T-cell (primary cell): ENCODE measurements at regions not wholly inside any gene's neighbourhood (a gene's known extent, or its start where the extent isn't known, plus 50 kb on each side); places are given as distances from the start of the nearest gene placed in this dataset.

Experiments used
- ATAC-seq, 4 experiments: fragments of 200-7000 bp in 3 of 4; fragments of 150-1000 bp in 1 of 4; cut with Tn5 transposase; replicated peaks in 1 of 4; 1 replicate in 3 of 4; 2 replicates in 1 of 4; pipeline ENCODE4 v1.10.0; 2021; ENCODE audit warnings: moderate library complexity in 3 of 4, mild to moderate bottlenecking in 2 of 4, moderate number of reproducible peaks in 1 of 4
- CTCF ChIA-PET, 2 donors: fragments of 300-600 bp; sonication (Branson Sonifier 250); formaldehyde crosslinking; loops; one replicate each; lab custom pipeline; 2022; ENCODE audit warnings: antibody characterized with exemption in 2 of 2; lab: Charles Lee
- POLR2A ChIA-PET, 2 donors: fragments of 300-600 bp; sonication (Branson Sonifier 250); formaldehyde crosslinking; loops; one replicate each; lab custom pipeline; 2022; ENCODE audit warnings: antibody characterized with exemption in 2 of 2; lab: Charles Lee
- DNase-seq, 35 experiments: peaks; one replicate each; pipeline versions ENCODE4 v3.0.0 to v3.0.0-alpha.2; 2013 to 2023
- H3K27ac ChIP-seq: one replicate; pipeline ENCODE4 v1.5.1; 2013; ENCODE audit warnings: low read length
- H3K27me3 ChIP-seq, 2 experiments: replicated peaks in 1 of 2; 1 replicate in 1 of 2; 2 replicates in 1 of 2; pipeline versions ENCODE4 v1.6.1 to v1.7.0; 2013; ENCODE audit warnings: low read length in 1 of 2, mixed read lengths in 1 of 2; ENCODE audit not compliant: control insufficient read depth in 2 of 2, insufficient read depth in 2 of 2; ENCODE audit errors: extremely low read depth in 1 of 2
- H3K36me3 ChIP-seq, 2 donors: 1 replicate in 1 of 2; 2 replicates in 1 of 2; pipeline versions ENCODE4 v1.6.1 to v1.7.0; 2013; ENCODE audit warnings: low read length in 1 of 2; ENCODE audit not compliant: control insufficient read depth in 2 of 2, insufficient read depth in 1 of 2; ENCODE audit errors: extremely low read depth in 1 of 2
- H3K4me1 ChIP-seq, 2 experiments: 1 replicate in 1 of 2; 2 replicates in 1 of 2; pipeline versions ENCODE4 v1.6.1 to v1.7.0; 2013; ENCODE audit warnings: low read length in 2 of 2, mixed read lengths in 1 of 2; ENCODE audit not compliant: insufficient read depth in 2 of 2, control insufficient read depth in 1 of 2; ENCODE audit errors: extremely low read depth in 1 of 2
- H3K4me3 ChIP-seq, 2 donors: 1 replicate in 1 of 2; 2 replicates in 1 of 2; pipeline versions ENCODE4 v1.5.1 to v1.7.0; 2013; ENCODE audit warnings: mild to moderate bottlenecking in 2 of 2, low read length in 1 of 2, moderate library complexity in 1 of 2; ENCODE audit not compliant: control insufficient read depth in 1 of 2; ENCODE audit errors: extremely low read depth in 1 of 2
- H3K9me3 ChIP-seq: 2 replicates; pipeline ENCODE4 v1.7.0; 2013
- H3K27ac Mint-ChIP-seq, 2 donors: one replicate each; pipeline ENCODE4 v1.8.0; 2020 to 2021; ENCODE audit warnings: mild to moderate bottlenecking in 2 of 2, mixed read lengths in 2 of 2
- H3K27me3 Mint-ChIP-seq, 2 donors: one replicate each; pipeline ENCODE4 v1.8.0; 2021 to 2022; ENCODE audit warnings: mixed read lengths in 2 of 2
- H3K36me3 Mint-ChIP-seq: one replicate; pipeline ENCODE4 v1.8.0; 2021; ENCODE audit warnings: mixed read lengths
- H3K4me1 Mint-ChIP-seq, 3 donors: one replicate each; pipeline ENCODE4 v1.8.0; 2020 to 2022; ENCODE audit warnings: mixed read lengths in 3 of 3, mild to moderate bottlenecking in 1 of 3
- H3K4me3 Mint-ChIP-seq, 3 donors: one replicate each; pipeline ENCODE4 v1.8.0; 2020 to 2022; ENCODE audit warnings: mild to moderate bottlenecking in 3 of 3, mixed read lengths in 3 of 3, moderate library complexity in 3 of 3
- H3K9me3 Mint-ChIP-seq, 3 donors: one replicate each; pipeline ENCODE4 v1.8.0; 2020 to 2022; ENCODE audit warnings: mixed read lengths in 3 of 3
- WGBS: methylation state at CpG from one replicate; pipeline ENCODE4 v1.1.5; 2013; ENCODE audit warnings: missing lambda C conversion rate; ENCODE audit not compliant: insufficient coverage; 5-methylcytosine and 5-hydroxymethylcytosine counted together

GRCh38 chr6:109301418-109301817, 80.8 kb downstream of the CD164 start:
- peaks cover 0 to 9% (median 0%) of the 10 kb centered on the region in 3 donors for H3K4me1 Mint-ChIP-seq
- POLR2A ChIA-PET = no interaction called here

GRCh38 chr6:109300874-109301273, 81.4 kb downstream of the CD164 start:
- peaks cover 0 to 9% (median 0%) of the 10 kb centered on the region in 3 donors for H3K4me1 Mint-ChIP-seq
- H3K9me3 Mint-ChIP-seq = no peaks in the 10 kb centered on the region
- H3K9me3 ChIP-seq = no peaks in the 10 kb centered on the region
- H3K27me3 ChIP-seq = peaks cover 0 to 3% of the 10 kb centered on the region in 2 experiments
- no peak overlapping the region for H3K4me3 Mint-ChIP-seq
- H3K27me3 Mint-ChIP-seq = peaks cover 5 to 7% of the 10 kb centered on the region in 2 donors
- DNase-seq (no peak), ATAC-seq (no peak)
- no peak overlapping the region for H3K27ac Mint-ChIP-seq
- no peak overlapping the region for H3K4me3 ChIP-seq
- H3K36me3 Mint-ChIP-seq = no peaks in the 10 kb centered on the region
- no peaks in the 10 kb centered on the region for H3K36me3 ChIP-seq
- ChIA-PET CTCF (no interaction called here), POLR2A (no interaction called here)
- no peaks in the 10 kb centered on the region for H3K4me1 ChIP-seq
- H3K27ac ChIP-seq = no peak overlapping the region
- WGBS = no CpG with 5 or more reads among the region's 1 CpG

More at GRCh38 chr6:109301418-109301817, 80.8 kb downstream of the CD164 start:
- CTCF ChIA-PET = no interaction called here
- H3K4me3 Mint-ChIP-seq = no peak overlapping the region
- H3K27ac Mint-ChIP-seq = no peak overlapping the region
- Histone ChIP-seq H3K4me3 (no peak overlapping the region), H3K27me3 (peaks cover 0 to 3% of the 10 kb centered on the region in 2 experiments), H3K4me1 (no peaks in the 10 kb centered on the region), H3K36me3 (no peaks in the 10 kb centered on the region), H3K9me3 (no peaks in the 10 kb centered on the region), H3K27ac (no peak overlapping the region)
- DNase-seq (no peak), ATAC-seq (no peak)
- H3K36me3 Mint-ChIP-seq = no peaks in the 10 kb centered on the region
- H3K27me3 Mint-ChIP-seq = peaks cover 5 to 7% of the 10 kb centered on the region in 2 donors
- no peaks in the 10 kb centered on the region for H3K9me3 Mint-ChIP-seq
- WGBS = 88% methylated on average over 1 of the region's 2 CpGs

GRCh38 chr6:109299776-109300564, 82.3 kb downstream of the CD164 start:
- H3K27ac ChIP-seq = no peak overlapping the region
- ATAC-seq (no peak), DNase-seq (no peak)
- Mint-ChIP-seq H3K36me3 (no peaks in the 10 kb centered on the region), H3K27me3 (peaks cover 5 to 7% of the 10 kb centered on the region in 2 donors), H3K9me3 (no peaks in the 10 kb centered on the region), H3K27ac (no peak overlapping the region), H3K4me3 (no peak overlapping the region), H3K4me1 (peaks cover 0 to 9% (median 0%) of the 10 kb centered on the region in 3 donors)
- ChIA-PET CTCF (no interaction called here), POLR2A (no interaction called here)
- 65% methylated on average over 6 of the region's 7 CpGs for WGBS
- no peak overlapping the region for H3K4me3 ChIP-seq
- no peaks in the 10 kb centered on the region for H3K4me1 ChIP-seq
- H3K9me3 ChIP-seq = no peaks in the 10 kb centered on the region
- peaks cover 0 to 3% of the 10 kb centered on the region in 2 experiments for H3K27me3 ChIP-seq
- no peaks in the 10 kb centered on the region for H3K36me3 ChIP-seq

- H3K27ac Mint-ChIP-seq = no peak overlapping the region
- H3K4me3 ChIP-seq = no peak overlapping the region
- no peaks in the 10 kb centered on the region for H3K36me3 ChIP-seq
- H3K4me1 Mint-ChIP-seq = peaks cover 0 to 4% (median 0%) of the 10 kb centered on the region in 3 donors
- no peak overlapping the region for H3K4me3 Mint-ChIP-seq
- peaks cover 5 to 7% of the 10 kb centered on the region in 2 donors for H3K27me3 Mint-ChIP-seq
- H3K36me3 Mint-ChIP-seq = no peaks in the 10 kb centered on the region
- ChIA-PET POLR2A (no interaction called here), CTCF (no interaction called here)
- no peaks in the 10 kb centered on the region for H3K9me3 Mint-ChIP-seq
- 40% methylated on average over 1 of the region's 1 CpG for WGBS
- H3K27ac ChIP-seq = no peak overlapping the region
- DNase-seq = no peak
- H3K9me3 ChIP-seq = no peaks in the 10 kb centered on the region
- no peak for ATAC-seq
- H3K27me3 ChIP-seq = peaks cover 0 to 3% of the 10 kb centered on the region in 2 experiments
- H3K4me1 ChIP-seq = no peaks in the 10 kb centered on the region
Measured at GRCh38 chr6:109299265-109299607, 83.0 kb downstream of the CD164 start.

- 43% methylated on average over 3 of the region's 6 CpGs for WGBS
- POLR2A ChIA-PET = no interaction called here
- no peaks in the 10 kb centered on the region for H3K9me3 ChIP-seq
- no peaks in the 10 kb centered on the region for H3K36me3 ChIP-seq
- H3K27me3 ChIP-seq = peaks cover 0 to 3% of the 10 kb centered on the region in 2 experiments
- no peak for DNase-seq
- no peak overlapping the region for H3K27ac ChIP-seq
- Mint-ChIP-seq H3K27me3 (peaks cover 5 to 7% of the 10 kb centered on the region in 2 donors), H3K36me3 (no peaks in the 10 kb centered on the region), H3K27ac (no peak overlapping the region), H3K9me3 (no peaks in the 10 kb centered on the region), H3K4me3 (no peak overlapping the region), H3K4me1 (no peaks in the 10 kb centered on the region)
- no peak overlapping the region for H3K4me3 ChIP-seq
- CTCF ChIA-PET = no interaction called here
- H3K4me1 ChIP-seq = no peaks in the 10 kb centered on the region
- no peak for ATAC-seq
Measured at GRCh38 chr6:109298605-109299264, 83.5 kb downstream of the CD164 start.

- POLR2A ChIA-PET = no interaction called here
Measured at GRCh38 chr6:109297406-109298110, 84.7 kb downstream of the CD164 start.

More at GRCh38 chr6:109297406-109298110, 84.7 kb downstream of the CD164 start:
- H3K4me1 ChIP-seq = no peaks in the 10 kb centered on the region
- H3K4me1 Mint-ChIP-seq = no peaks in the 10 kb centered on the region
- no peak overlapping the region for H3K27ac Mint-ChIP-seq
- H3K36me3 ChIP-seq = no peaks in the 10 kb centered on the region
- no peak overlapping the region for H3K4me3 Mint-ChIP-seq
- DNase-seq (no peak), ATAC-seq (no peak)
- CTCF ChIA-PET = interaction anchor here in 1 of 2 donors (0.5 kb wide), 1 partner anchor 26 kb away, joined by 3 read pairs; no protein-coding TSS in a partner anchor
- H3K27me3 ChIP-seq = peaks cover 0 to 4% of the 10 kb centered on the region in 2 experiments
- 70% methylated on average over 4 of the region's 6 CpGs for WGBS
- no peaks in the 10 kb centered on the region for H3K9me3 Mint-ChIP-seq
- H3K27ac ChIP-seq = no peak overlapping the region
- H3K36me3 Mint-ChIP-seq = no peaks in the 10 kb centered on the region
- peaks cover 5 to 7% of the 10 kb centered on the region in 2 donors for H3K27me3 Mint-ChIP-seq
- no peak overlapping the region for H3K4me3 ChIP-seq
- H3K9me3 ChIP-seq = no peaks in the 10 kb centered on the region
